HG02870 (cell line): ENCODE measurements at regions not wholly inside any gene's neighbourhood (a gene's known extent, or its start where the extent isn't known, plus 50 kb on each side); places are given as distances from the start of the nearest gene placed in this dataset.
A peak's percentile ranks its signal among the peaks of the same experiment; 100 is the strongest.
"Not testable (repeated sequence)": the region's sequence is repeated elsewhere in the genome, so short reads cannot be mapped to it uniquely, and the experiment has no call there.

Experiments used
- ATAC-seq: cut with Tn5 transposase; IDR thresholded peaks from one replicate; pipeline ENCODE4 v1.9.1; 2021; ENCODE audit warnings: mild to moderate bottlenecking, moderate library complexity; ENCODE audit not compliant: unreplicated experiment

DNA sequence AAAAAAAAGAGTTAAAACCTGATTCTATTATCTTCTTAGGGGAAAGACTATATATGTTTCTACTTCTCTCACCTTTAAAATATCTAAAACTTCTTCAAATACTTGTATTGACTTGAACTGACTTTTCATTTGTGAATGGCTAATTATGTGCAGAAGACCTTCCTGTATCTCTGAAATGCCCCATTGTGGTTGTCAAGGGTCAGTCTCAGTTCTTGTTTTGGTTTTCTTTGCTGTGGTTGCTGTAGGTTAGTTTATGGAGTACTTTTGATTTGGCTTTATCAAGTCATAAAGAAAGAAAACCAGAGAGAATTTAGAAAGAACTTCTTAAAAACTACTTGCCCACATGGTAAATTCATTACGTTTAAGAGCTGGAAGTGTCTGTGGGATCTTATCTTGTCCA lies 345.3 kb upstream of the POU1F1 start:
- ATAC-seq = peak; percentile 65

DNA sequence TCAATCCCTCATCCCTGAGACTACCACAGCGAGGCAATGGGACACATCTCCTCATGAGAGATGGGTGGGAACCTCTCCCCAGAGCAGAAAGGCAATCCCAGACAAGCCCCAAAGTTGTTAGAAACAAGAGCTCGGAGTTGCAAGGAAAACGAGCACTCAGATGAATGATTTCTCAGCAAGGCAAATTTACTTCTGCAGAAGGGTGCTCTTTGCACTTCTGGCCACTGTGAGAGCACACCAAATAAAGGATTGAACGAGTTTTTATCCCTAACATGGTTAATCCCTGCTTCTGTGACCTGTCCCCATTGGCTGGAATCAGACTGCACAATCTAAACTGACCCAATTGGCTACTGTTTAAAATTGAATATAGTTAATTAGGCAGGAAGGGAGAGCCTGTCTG lies 339.1 kb upstream of the POU1F1 start:
- ATAC-seq = no peak

DNA sequence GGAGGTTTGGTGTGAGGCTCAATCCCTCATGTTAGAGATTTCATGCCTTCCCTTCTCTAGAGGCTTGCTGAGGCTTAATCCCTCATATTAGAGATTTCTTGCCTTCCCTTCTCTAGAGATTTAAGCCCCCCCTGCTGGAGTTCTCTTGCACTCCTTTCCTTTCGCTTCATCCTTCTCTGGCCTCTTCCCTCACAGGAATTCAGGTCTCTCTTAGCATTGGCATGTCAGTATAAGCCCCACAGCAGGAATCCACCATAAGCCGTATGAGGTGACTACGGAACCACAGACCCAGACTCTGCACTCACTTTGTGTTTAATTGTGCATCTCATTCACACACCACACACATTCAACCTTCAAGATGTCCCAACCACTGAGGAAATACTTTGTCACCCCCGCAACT lies 338.6 kb upstream of the POU1F1 start:
- ATAC-seq = no peak

- no peak for ATAC-seq
Measured at GRCh38 chr3:87607234-87607633, 330.9 kb upstream of the POU1F1 start.

DNA sequence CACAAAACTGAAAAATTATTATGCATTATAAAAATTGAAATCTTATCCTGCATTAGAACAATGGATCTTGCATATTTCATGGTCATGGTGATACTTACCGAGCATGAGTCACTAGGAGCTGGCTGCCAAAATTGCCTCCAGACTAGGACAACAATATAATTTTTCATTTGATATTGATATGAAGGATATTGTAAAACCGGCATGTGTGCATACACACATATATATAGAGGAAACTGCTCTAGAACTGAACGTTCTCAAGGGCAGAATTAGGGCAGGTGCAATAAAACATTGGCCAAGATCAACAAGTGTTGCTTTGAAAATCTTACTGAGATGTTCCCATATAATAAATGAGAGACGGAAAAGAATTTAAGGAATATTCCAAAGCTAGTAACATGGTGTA lies 319.4 kb upstream of the POU1F1 start:
- ATAC-seq = no peak

DNA sequence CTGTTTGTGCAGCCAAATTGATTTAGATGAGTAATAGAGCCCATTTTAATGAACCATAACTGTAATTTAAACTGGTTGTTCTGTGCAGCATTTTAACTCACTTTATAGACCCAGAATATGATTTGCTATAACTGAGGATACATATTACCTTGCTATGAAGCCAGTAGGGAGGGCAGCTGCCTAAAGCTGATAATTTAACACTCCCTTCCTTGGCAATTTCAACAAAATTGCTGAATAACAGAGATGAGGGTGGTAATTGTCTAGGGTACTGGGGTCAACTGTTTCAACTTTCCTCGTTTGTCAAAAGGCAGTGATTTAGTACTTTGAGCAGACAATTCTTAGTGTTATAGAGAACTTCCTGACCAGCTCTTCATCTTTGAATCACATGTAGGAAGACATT lies 304.9 kb upstream of the POU1F1 start:
- ATAC-seq = no peak

GRCh38 chr3:87576752-87577151 lies 300.4 kb upstream of the POU1F1 start:
- no peak for ATAC-seq

DNA sequence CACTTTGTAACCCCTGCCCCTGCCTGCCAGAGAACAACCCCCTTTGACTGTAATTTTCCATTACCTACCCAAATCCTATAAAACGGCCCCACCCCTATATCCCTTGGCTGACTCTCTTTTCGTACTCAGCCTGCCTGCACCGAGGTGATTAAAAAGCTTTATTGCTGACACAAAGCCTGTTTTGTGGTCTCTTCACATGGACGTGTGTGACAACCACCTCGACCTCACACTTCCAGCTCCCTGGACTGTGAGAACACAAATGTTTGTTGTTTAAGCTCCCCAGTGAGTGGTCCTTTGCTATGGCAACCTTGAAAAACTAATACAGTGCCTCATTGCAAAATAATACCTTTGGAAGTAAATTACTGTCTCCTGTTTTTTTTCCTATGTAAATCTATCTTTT lies 299.2 kb upstream of the POU1F1 start:
- ATAC-seq = no peak

- ATAC-seq = no peak
Measured at GRCh38 chr3:87568331-87568730, 291.9 kb upstream of the POU1F1 start.

DNA sequence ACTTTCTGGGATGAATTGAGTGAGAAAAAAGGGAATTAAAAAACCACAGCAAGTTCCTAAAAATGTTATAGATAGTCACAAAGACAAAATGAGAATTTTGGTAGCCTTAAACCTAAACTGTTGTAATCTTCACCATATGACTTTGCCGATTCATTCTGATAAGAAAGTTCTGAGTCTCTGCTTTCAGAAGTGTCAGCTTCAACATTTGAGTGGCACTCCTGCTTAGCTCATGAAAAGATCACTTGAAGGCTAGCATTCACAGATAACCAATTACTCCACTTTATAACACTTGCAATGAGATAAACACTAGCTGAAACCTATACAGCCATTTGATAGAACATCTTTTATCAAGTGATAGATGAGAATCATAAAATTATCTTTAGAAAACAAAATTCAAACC lies 288.1 kb upstream of the POU1F1 start:
- ATAC-seq = no peak

- no peak for ATAC-seq
Measured at GRCh38 chr3:87563712-87564111, 287.3 kb upstream of the POU1F1 start.

DNA sequence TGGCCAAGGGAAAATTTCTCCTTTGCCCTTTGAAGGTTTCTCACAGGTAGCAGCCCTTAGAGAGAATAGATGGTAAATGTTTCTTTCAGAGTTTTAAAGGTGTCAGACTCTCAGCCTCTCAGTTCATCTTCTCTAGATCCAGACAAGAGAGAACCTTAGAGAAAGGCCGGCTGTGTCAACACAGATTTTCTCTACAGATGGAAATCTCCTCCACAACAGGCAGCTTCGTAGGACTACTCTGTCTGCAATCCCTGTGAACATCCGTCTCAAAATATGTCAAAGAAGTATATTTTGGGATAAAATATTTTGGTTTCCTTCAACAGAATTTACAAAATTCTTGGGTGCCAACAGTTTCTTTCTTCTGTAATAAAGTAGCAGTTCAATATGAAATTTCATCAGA lies 282.1 kb upstream of the POU1F1 start:
- no peak for ATAC-seq

GRCh38 chr3:87555290-87555689 lies 278.9 kb upstream of the POU1F1 start:
- no peak for ATAC-seq

DNA sequence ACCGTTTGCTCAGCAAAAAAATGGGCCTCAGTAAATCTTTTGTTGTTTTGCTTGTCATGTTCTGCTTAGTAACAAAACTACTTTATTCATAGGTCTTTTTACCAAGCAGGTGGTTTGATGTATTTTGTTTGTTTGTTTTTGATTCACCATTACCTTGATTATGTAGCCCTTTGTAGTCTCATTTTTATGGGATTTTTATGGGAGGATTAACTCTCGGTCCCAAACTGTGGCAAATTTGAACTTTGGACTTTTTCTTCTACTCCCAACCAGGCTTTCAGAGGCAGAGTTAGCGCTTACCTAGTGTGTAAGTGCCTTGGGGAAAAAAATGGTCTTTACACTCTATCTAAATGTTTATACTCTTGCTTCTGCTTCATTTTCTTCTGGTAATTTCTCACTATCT lies 276.7 kb upstream of the POU1F1 start:
- ATAC-seq = no peak

GRCh38 chr3:87550892-87551291 lies 274.5 kb upstream of the POU1F1 start:
- ATAC-seq = no peak

DNA sequence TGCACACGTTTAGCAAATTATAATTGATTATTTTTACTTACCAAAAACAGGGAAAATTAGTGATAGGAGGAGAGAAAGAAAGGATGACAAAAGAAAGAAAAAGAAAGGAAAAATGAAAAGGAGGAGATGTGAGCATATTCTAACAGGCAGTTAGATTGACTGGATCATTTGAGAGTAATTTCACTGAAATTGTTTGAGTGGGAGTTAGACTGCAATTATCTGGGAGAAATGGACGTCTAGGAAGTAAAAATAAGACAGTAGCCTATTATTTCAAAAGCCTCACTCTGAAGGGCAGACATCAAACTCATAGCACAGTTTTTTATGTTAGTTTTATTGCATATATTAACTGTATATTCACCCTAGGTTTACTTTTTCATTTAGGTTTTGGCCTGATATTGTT lies 272.8 kb upstream of the POU1F1 start:
- no peak for ATAC-seq

GRCh38 chr3:87548271-87548670 lies 271.9 kb upstream of the POU1F1 start:
- no peak for ATAC-seq

GRCh38 chr3:87546216-87546615 lies 269.8 kb upstream of the POU1F1 start:
- no peak for ATAC-seq

DNA sequence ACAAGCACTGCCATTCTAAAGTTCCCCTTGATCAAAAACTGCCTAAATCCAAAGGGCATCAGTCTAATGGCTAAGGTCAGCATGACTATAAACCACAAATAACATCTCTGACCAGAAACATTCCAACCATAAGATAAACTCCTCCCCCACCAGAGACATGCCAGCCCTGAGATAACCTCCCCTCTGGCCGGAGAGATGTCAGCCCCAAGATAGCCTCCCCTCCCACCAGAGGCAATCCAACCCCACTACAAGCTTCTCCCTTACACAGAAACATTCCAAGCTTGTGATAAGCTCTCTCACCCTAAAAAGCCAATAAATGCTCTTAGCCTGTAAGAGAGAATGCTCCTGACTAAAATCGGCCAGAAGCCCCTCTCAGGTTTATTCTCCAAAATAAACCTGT lies 267.0 kb upstream of the POU1F1 start:
- not testable (repeated sequence) for ATAC-seq

- no peak for ATAC-seq
Measured at GRCh38 chr3:87541723-87542122, 265.3 kb upstream of the POU1F1 start.

- not testable (repeated sequence) for ATAC-seq
Measured at GRCh38 chr3:87538722-87539121, 262.3 kb upstream of the POU1F1 start.

DNA sequence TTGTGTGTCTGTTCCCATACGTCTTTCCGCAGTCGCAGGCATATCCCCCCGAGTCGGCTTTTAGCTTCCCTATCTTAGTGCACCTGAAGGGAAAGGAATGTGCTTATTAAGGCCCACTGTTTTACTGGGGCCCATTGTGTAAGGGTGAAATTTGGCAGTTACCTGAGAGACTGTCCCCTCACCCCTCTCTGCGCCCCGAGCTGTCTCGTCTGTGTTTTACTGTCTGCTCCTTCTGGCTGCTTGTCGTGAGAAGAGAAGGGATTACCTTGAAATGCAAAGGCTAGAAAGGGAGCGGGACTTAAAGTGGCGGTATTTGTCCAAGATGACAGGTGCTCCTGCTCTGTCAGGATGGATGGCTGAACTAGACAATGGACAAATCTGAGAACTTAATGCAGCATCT lies 233.0 kb upstream of the POU1F1 start:
- no peak for ATAC-seq

- ATAC-seq = no peak
Measured at GRCh38 chr3:87508921-87509320, 232.5 kb upstream of the POU1F1 start.

DNA sequence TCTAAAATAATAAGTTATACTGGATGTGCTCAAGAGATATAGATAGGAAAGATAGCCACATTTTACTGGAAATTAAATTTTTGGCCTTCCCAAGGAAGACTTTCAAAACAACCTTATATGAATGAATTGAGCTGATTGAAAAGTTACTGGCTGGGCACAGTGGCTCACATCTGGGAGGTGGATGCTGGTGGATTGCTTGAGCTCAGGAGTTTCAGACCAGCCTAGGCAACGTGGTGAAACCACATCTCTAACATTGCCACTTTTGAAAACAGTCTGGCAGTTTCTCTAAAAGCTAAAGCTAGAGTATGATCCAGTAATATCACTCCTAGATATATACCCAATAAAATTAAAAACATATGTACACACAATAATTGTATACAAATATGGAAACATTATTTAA lies 231.4 kb upstream of the POU1F1 start:
- no peak for ATAC-seq
